IMR-90 (cell line): ENCODE measurements at regions not wholly inside any gene's neighbourhood (a gene's known extent, or its start where the extent isn't known, plus 50 kb on each side); places are given as distances from the start of the nearest gene placed in this dataset.

Source experiments
- ATAC-seq: fragments of 200-7000 bp; cut with Tn5 transposase; 2 replicates; pipeline ENCODE4 v1.9.1; 2020; ENCODE audit warnings: low read depth, mild to moderate bottlenecking, moderate library complexity
- BruUV-seq: library from RNA; stranded (reverse); fragments of 400-500 nt; replicated peaks from 2 replicates; lab custom pipeline; 2021; lab: Mats Ljungman, UMichigan
- CTCF ChIA-PET: fragments of 300-600 bp; formaldehyde crosslinking; extraction: SDS; loops from one replicate; lab custom pipeline; 2021; ENCODE audit warnings: antibody characterized with exemption; lab: Yijun Ruan, JAX
- POLR2A ChIA-PET: fragments of 300-600 bp; sonication (Branson Sonifier 250); formaldehyde crosslinking; loops from one replicate; lab custom pipeline; 2022; ENCODE audit warnings: antibody characterized with exemption; ENCODE audit not compliant: unreplicated experiment; lab: Charles Lee
- DNase-seq: peaks from one replicate; pipeline ENCODE4 v3.0.0; 2013
- H2AFZ ChIP-seq: replicated peaks from 2 replicates; pipeline ENCODE3; 2013; ENCODE audit warnings: low read length, mild to moderate bottlenecking; ENCODE audit not compliant: poor library complexity
- H2AK5ac ChIP-seq: 2 replicates; pipeline ENCODE4 v1.6.1; 2013; ENCODE audit warnings: low read depth, low read length, inconsistent platforms
- H2AK9ac ChIP-seq: replicated peaks from 2 replicates; pipeline ENCODE3; 2013; ENCODE audit warnings: mild to moderate bottlenecking, low read depth, low read length, moderate library complexity; ENCODE audit not compliant: poor library complexity
- H2BK120ac ChIP-seq: 2 replicates; pipeline ENCODE4 v1.6.1; 2013; ENCODE audit warnings: low read depth, low read length, inconsistent platforms
- H2BK15ac ChIP-seq: 3 replicates; pipeline ENCODE4 v1.6.1; 2013; ENCODE audit warnings: low read depth, low read length, inconsistent platforms
- H2BK20ac ChIP-seq: 2 replicates; pipeline ENCODE4 v1.6.1; 2013; ENCODE audit warnings: low read depth, mild to moderate bottlenecking, inconsistent platforms, low read length, moderate library complexity
- H2BK5ac ChIP-seq: 2 replicates; pipeline ENCODE4 v1.6.1; 2013; ENCODE audit warnings: mild to moderate bottlenecking, low read depth, low read length, inconsistent platforms; ENCODE audit not compliant: poor library complexity, severe bottlenecking
- H3K14ac ChIP-seq: replicated peaks from 2 replicates; pipeline ENCODE4 v1.6.1; 2013; ENCODE audit warnings: low read depth, low read length, inconsistent platforms
- H3K18ac ChIP-seq: 2 replicates; pipeline ENCODE4 v1.6.1; 2013; ENCODE audit warnings: low read depth, low read length, control low read depth
- H3K23ac ChIP-seq: 2 replicates; pipeline ENCODE4 v1.6.1; 2013; ENCODE audit warnings: low read depth, low read length, inconsistent platforms
- H3K27ac ChIP-seq: 2 replicates; pipeline ENCODE4 v1.5.1; 2013; ENCODE audit warnings: mild to moderate bottlenecking, control low read depth, low read length; ENCODE audit not compliant: insufficient read depth
- H3K27me3 ChIP-seq: 2 replicates; pipeline ENCODE4 v1.6.1; 2013; ENCODE audit warnings: low read length; ENCODE audit not compliant: control insufficient read depth, insufficient read depth
- H3K36me3 ChIP-seq: 2 replicates; pipeline ENCODE4 v1.6.1; 2013; ENCODE audit warnings: low read length, mixed read lengths; ENCODE audit not compliant: control insufficient read depth, insufficient read depth
- H3K4ac ChIP-seq: 2 replicates; pipeline ENCODE4 v1.6.1; 2013; ENCODE audit warnings: low read depth, low read length, inconsistent platforms
- H3K4me1 ChIP-seq: 2 replicates; pipeline ENCODE4 v1.6.1; 2013; ENCODE audit warnings: low read length, mixed read lengths; ENCODE audit not compliant: control insufficient read depth, insufficient read depth
- H3K4me2 ChIP-seq: 2 replicates; pipeline ENCODE4 v1.6.1; 2013; ENCODE audit warnings: low read depth, mild to moderate bottlenecking, control low read depth, low read length, moderate library complexity
- H3K4me3 ChIP-seq: 2 replicates; pipeline ENCODE4 v1.5.1; 2013; ENCODE audit warnings: low read depth, mild to moderate bottlenecking, control low read depth, low read length, moderate library complexity; ENCODE audit not compliant: insufficient read depth
- H3K56ac ChIP-seq: 2 replicates; pipeline ENCODE4 v1.6.1; 2013; ENCODE audit warnings: low read length, inconsistent platforms; ENCODE audit not compliant: insufficient read depth; ENCODE audit errors: extremely low read depth
- H3K79me1 ChIP-seq, 2 experiments: 2 replicates each; pipeline ENCODE4 v1.6.1; 2013; ENCODE audit warnings: low read length in 2 of 2, inconsistent platforms in 1 of 2, low read depth in 1 of 2
- H3K9ac ChIP-seq: 2 replicates; pipeline ENCODE4 v1.6.1; 2013; ENCODE audit warnings: low read depth, low read length, control low read depth
- H3K9me1 ChIP-seq: 2 replicates; pipeline ENCODE4 v1.6.1; 2013; ENCODE audit warnings: low read length, inconsistent platforms; ENCODE audit not compliant: insufficient read depth
- H3K9me3 ChIP-seq: 2 replicates; pipeline ENCODE4 v1.6.1; 2013; ENCODE audit warnings: low read length; ENCODE audit not compliant: control insufficient read depth, insufficient read depth
- H4K20me1 ChIP-seq: 2 replicates; pipeline ENCODE4 v1.6.1; 2013; ENCODE audit warnings: low read length, inconsistent platforms; ENCODE audit not compliant: insufficient read depth
- H4K5ac ChIP-seq: 2 replicates; pipeline ENCODE4 v1.6.1; 2013; ENCODE audit warnings: mild to moderate bottlenecking, low read depth, low read length, control low read depth
- H4K8ac ChIP-seq, 2 experiments: 2 replicates each; pipeline ENCODE4 v1.6.1; 2013; ENCODE audit warnings: low read depth in 2 of 2, low read length in 2 of 2, control low read depth in 1 of 2, inconsistent platforms in 1 of 2
- H4K91ac ChIP-seq: 2 replicates; pipeline ENCODE4 v1.6.1; 2013; ENCODE audit warnings: low read depth, low read length, inconsistent platforms; ENCODE audit not compliant: insufficient read depth
- CEBPB ChIP-seq: IDR thresholded peaks from 2 replicates; pipeline ENCODE4 v1.6.1; 2012; ENCODE audit warnings: low read depth, low read length, improper control_type of control experiment
- CHD1 ChIP-seq: IDR thresholded peaks from 2 replicates; pipeline ENCODE4 v1.6.1; 2012; ENCODE audit warnings: low read depth, low read length, improper control_type of control experiment
- MXI1 ChIP-seq: IDR thresholded peaks from 2 replicates; pipeline ENCODE4 v1.6.1; 2012; ENCODE audit warnings: low read depth, mild to moderate bottlenecking, low read length, moderate library complexity, borderline replicate concordance
- RCOR1 ChIP-seq: IDR thresholded peaks from 2 replicates; pipeline ENCODE4 v1.6.1; 2012; ENCODE audit warnings: mild to moderate bottlenecking, low read length, improper control_type of control experiment; ENCODE audit not compliant: insufficient replicate concordance
- whole genome bisulfite sequencing, 2 experiments: methylation state at CpG; one replicate each; pipeline versions ENCODE4 v1.1.5 to v1.1.7; 2013; ENCODE audit warnings: missing lambda C conversion rate in 2 of 2; ENCODE audit not compliant: insufficient read length in 1 of 2; ENCODE audit errors: extremely low coverage in 2 of 2; 5-methylcytosine and 5-hydroxymethylcytosine counted together
- dilution Hi-C: fragments of 300-500 bp; cut with HindIII; formaldehyde crosslinking; loops from one replicate; pipeline ENCODE4 v1.14.3; 2018; ENCODE audit warnings: low sequenced_read_pairs; ENCODE audit not compliant: unreplicated experiment
- in situ Hi-C: fragments of 300-500 bp; cut with MboI; formaldehyde crosslinking; loops from 3 replicates; pipeline ENCODE4 v1.14.3; 2019; ENCODE audit warnings: low sequenced_read_pairs, inconsistent platforms, mixed read lengths
- intact Hi-C: fragments of 100-400 bp; cut with micrococcal nuclease; formaldehyde crosslinking; loops from 2 replicates; pipeline ENCODE4 v1.10.0; 2022

DNA sequence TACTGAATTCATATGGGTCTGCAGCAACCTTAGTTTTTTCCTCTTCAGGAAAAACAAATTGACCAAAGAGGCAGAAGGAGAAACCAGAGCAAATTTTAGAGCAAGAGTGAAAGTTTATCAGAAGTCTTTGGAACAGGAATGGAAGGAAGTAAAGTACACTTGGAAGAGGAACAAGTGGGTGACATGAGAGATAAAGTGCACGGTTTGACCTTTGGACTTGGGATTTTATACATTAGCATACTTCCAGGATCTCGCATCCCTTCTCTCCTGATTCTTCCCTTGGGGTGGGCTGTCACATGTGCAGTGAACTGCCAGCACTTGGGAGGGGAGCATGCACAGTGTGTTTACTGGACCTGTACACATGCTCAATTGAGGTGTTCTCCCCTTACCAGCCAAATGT lies 754.8 kb upstream of the ADAMTS5 start:
- no peak overlapping the region for H3K4me2 ChIP-seq
- no TSS peak for BruUV-seq

More for the DNA sequence above, 754.8 kb upstream of the ADAMTS5 start:
- Histone ChIP-seq H4K20me1 (no peaks in the 10 kb centered on the region), H3K56ac (no peak overlapping the region), H2AFZ (no peak overlapping the region), H3K36me3 (no peaks in the 10 kb centered on the region), H4K8ac (no peak overlapping the region), H2BK120ac (no peak overlapping the region), H3K9me1 (peaks cover 2% of the 10 kb centered on the region; the same call in 1 of the 2 replicates), H3K27ac (no peak overlapping the region), H3K14ac (no peak overlapping the region), H3K18ac (no peak overlapping the region), H3K79me1 (no peaks in the 10 kb centered on the region), H3K9ac (no peak overlapping the region), H2BK5ac (no peak overlapping the region), H2AK5ac (no peak overlapping the region), H2BK15ac (no peak overlapping the region), H3K4ac (no peak overlapping the region), H2AK9ac (no peak overlapping the region), H3K4me3 (no peak overlapping the region), H4K5ac (no peak overlapping the region), H3K23ac (no peak overlapping the region), H3K9me3 (no peaks in the 10 kb centered on the region), H3K4me1 (peaks cover 4% of the 10 kb centered on the region), H3K27me3 (no peaks in the 10 kb centered on the region), H4K91ac (no peak overlapping the region), H2BK20ac (no peak overlapping the region)
- in situ Hi-C loops, result loop anchor here (25.0 kb wide), 1 partner anchor 1216 kb away; no protein-coding TSS in a partner anchor
- dilution Hi-C loops, result no loop called here
- ChIA-PET CTCF (no interaction called here), POLR2A (interaction anchor here (0.5 kb wide), 1 partner anchor 1022 kb away, joined by 11 read pairs; no protein-coding TSS in a partner anchor)
- WGBS, 2 experiments, result no CpG with 5 or more reads among the region's 2 CpGs
- TF ChIP-seq MXI1, result no peak
- TF ChIP-seq RCOR1, result no peak
- TF ChIP-seq CHD1, result no peak
- TF ChIP-seq CEBPB, result no peak
- intact Hi-C loops, result no loop called here
- no peak for DNase-seq
- no peak for ATAC-seq
